Central memory CD8-positive, alpha-beta T cell (primary cell): ENCODE measurements at regions not wholly inside any gene's neighbourhood (a gene's known extent, or its start where the extent isn't known, plus 50 kb on each side); places are given as distances from the start of the nearest gene placed in this dataset.

Experiments
- ATAC-seq: fragments of 150-1000 bp; cut with Tn5 transposase; replicated peaks from 2 replicates; pipeline ENCODE4 v1.10.0; 2022; ENCODE audit warnings: mild to moderate bottlenecking, moderate FRiP score, moderate number of reproducible peaks; ENCODE audit not compliant: poor library complexity, severe bottlenecking; ENCODE audit errors: extremely low read depth
- DNase-seq, 2 donors: peaks; one replicate each; pipeline ENCODE4 v3.0.0; 2021; ENCODE audit warnings: low spot score in 2 of 2
- H3K27ac Mint-ChIP-seq: one replicate; pipeline ENCODE4 v1.8.0; 2022; ENCODE audit warnings: low read depth, mild to moderate bottlenecking, moderate library complexity, mixed read lengths
- H3K27me3 Mint-ChIP-seq: one replicate; pipeline ENCODE4 v1.8.0; 2022; ENCODE audit warnings: mixed read lengths
- H3K36me3 Mint-ChIP-seq: one replicate; pipeline ENCODE4 v1.8.0; 2022; ENCODE audit warnings: mild to moderate bottlenecking, moderate library complexity, mixed read lengths; ENCODE audit not compliant: insufficient read depth
- H3K4me1 Mint-ChIP-seq: one replicate; pipeline ENCODE4 v1.8.0; 2022; ENCODE audit warnings: mixed read lengths
- H3K4me3 Mint-ChIP-seq: one replicate; pipeline ENCODE4 v1.8.0; 2022; ENCODE audit warnings: mild to moderate bottlenecking, moderate library complexity, mixed read lengths
- H3K9me3 Mint-ChIP-seq: one replicate; pipeline ENCODE4 v1.8.0; 2022; ENCODE audit warnings: mixed read lengths

GRCh38 chr1:37325509-37326437, 148.6 kb upstream of the ZC3H12A start:
- H3K9me3 Mint-ChIP-seq: no peaks in the 10 kb centered on the region
- no peak overlapping the region for H3K27ac Mint-ChIP-seq
- H3K27me3 Mint-ChIP-seq: peaks cover 48% of the 10 kb centered on the region

GRCh38 chr1:37332126-37332525, 142.3 kb upstream of the ZC3H12A start:
- Mint-ChIP-seq H3K27ac (no peak overlapping the region), H3K4me3 (no peak overlapping the region), H3K4me1 (no peaks in the 10 kb centered on the region), H3K9me3 (no peaks in the 10 kb centered on the region), H3K36me3 (peaks cover 3% of the 10 kb centered on the region), H3K27me3 (peaks cover 46% of the 10 kb centered on the region)
- DNase-seq: no peak
- ATAC-seq: no peak

More at GRCh38 chr1:37325509-37326437, 148.6 kb upstream of the ZC3H12A start:
- DNase-seq (no peak), ATAC-seq (no peak)
- H3K4me1 Mint-ChIP-seq: no peaks in the 10 kb centered on the region
- no peaks in the 10 kb centered on the region for H3K36me3 Mint-ChIP-seq
- no peak overlapping the region for H3K4me3 Mint-ChIP-seq

GRCh38 chr1:37338658-37339057, 135.7 kb upstream of the ZC3H12A start:
- ATAC-seq (no peak), DNase-seq (no peak)
- peaks cover 2% of the 10 kb centered on the region for H3K36me3 Mint-ChIP-seq
- H3K4me3 Mint-ChIP-seq: no peak overlapping the region
- H3K27ac Mint-ChIP-seq: no peak overlapping the region
- no peaks in the 10 kb centered on the region for H3K9me3 Mint-ChIP-seq
- no peaks in the 10 kb centered on the region for H3K4me1 Mint-ChIP-seq
- H3K27me3 Mint-ChIP-seq: peaks cover 34% of the 10 kb centered on the region

- ATAC-seq: no peak
- H3K9me3 Mint-ChIP-seq: no peaks in the 10 kb centered on the region
Observed at GRCh38 chr1:37342736-37343135, 131.6 kb upstream of the ZC3H12A start.

GRCh38 chr1:37347104-37347649, 127.2 kb upstream of the ZC3H12A start:
- H3K27me3 Mint-ChIP-seq: peaks cover 29% of the 10 kb centered on the region
- no peak for ATAC-seq

More at GRCh38 chr1:37342736-37343135, 131.6 kb upstream of the ZC3H12A start:
- no peaks in the 10 kb centered on the region for H3K36me3 Mint-ChIP-seq
- no peak overlapping the region for H3K4me3 Mint-ChIP-seq
- no peaks in the 10 kb centered on the region for H3K4me1 Mint-ChIP-seq
- no peak overlapping the region for H3K27ac Mint-ChIP-seq
- no peak for DNase-seq
- peaks cover 18% of the 10 kb centered on the region for H3K27me3 Mint-ChIP-seq

GRCh38 chr1:37353871-37354270, 120.5 kb upstream of the ZC3H12A start:
- Mint-ChIP-seq H3K27me3 (peaks cover 36% of the 10 kb centered on the region), H3K4me1 (no peaks in the 10 kb centered on the region), H3K27ac (no peak overlapping the region), H3K9me3 (no peaks in the 10 kb centered on the region), H3K36me3 (no peaks in the 10 kb centered on the region), H3K4me3 (no peak overlapping the region)
- no peak for DNase-seq
- no peak for ATAC-seq

More at GRCh38 chr1:37347104-37347649, 127.2 kb upstream of the ZC3H12A start:
- no peak overlapping the region for H3K4me3 Mint-ChIP-seq
- H3K4me1 Mint-ChIP-seq: no peaks in the 10 kb centered on the region
- no peak for DNase-seq
- H3K27ac Mint-ChIP-seq: no peak overlapping the region
- no peaks in the 10 kb centered on the region for H3K9me3 Mint-ChIP-seq
- H3K36me3 Mint-ChIP-seq: no peaks in the 10 kb centered on the region

GRCh38 chr1:37354876-37355650, 119.3 kb upstream of the ZC3H12A start:
- no peaks in the 10 kb centered on the region for H3K9me3 Mint-ChIP-seq
- no peaks in the 10 kb centered on the region for H3K4me1 Mint-ChIP-seq
- no peak overlapping the region for H3K4me3 Mint-ChIP-seq
- DNase-seq (no peak), ATAC-seq (no peak)
- H3K27ac Mint-ChIP-seq: no peak overlapping the region
- no peaks in the 10 kb centered on the region for H3K36me3 Mint-ChIP-seq
- peaks cover 42% of the 10 kb centered on the region for H3K27me3 Mint-ChIP-seq

- no peak overlapping the region for H3K27ac Mint-ChIP-seq
- H3K27me3 Mint-ChIP-seq: peaks cover 67% of the 10 kb centered on the region
- H3K36me3 Mint-ChIP-seq: peaks cover 2% of the 10 kb centered on the region
- no peak overlapping the region for H3K4me3 Mint-ChIP-seq
- no peaks in the 10 kb centered on the region for H3K4me1 Mint-ChIP-seq
- no peaks in the 10 kb centered on the region for H3K9me3 Mint-ChIP-seq
- DNase-seq (no peak), ATAC-seq (no peak)
Observed at GRCh38 chr1:37358992-37359391, 115.4 kb upstream of the ZC3H12A start.

GRCh38 chr1:37360011-37360410, 114.4 kb upstream of the ZC3H12A start:
- H3K27me3 Mint-ChIP-seq: peaks cover 77% of the 10 kb centered on the region

GRCh38 chr1:37362594-37363385, 111.6 kb upstream of the ZC3H12A start:
- Mint-ChIP-seq H3K27ac (no peak overlapping the region), H3K36me3 (peaks cover 2% of the 10 kb centered on the region), H3K27me3 (peaks cover 87% of the 10 kb centered on the region)

More at GRCh38 chr1:37360011-37360410, 114.4 kb upstream of the ZC3H12A start:
- Mint-ChIP-seq H3K4me1 (no peaks in the 10 kb centered on the region), H3K36me3 (peaks cover 2% of the 10 kb centered on the region), H3K9me3 (no peaks in the 10 kb centered on the region), H3K27ac (no peak overlapping the region), H3K4me3 (no peak overlapping the region)
- ATAC-seq (no peak), DNase-seq (no peak)

GRCh38 chr1:37363535-37363934, 110.8 kb upstream of the ZC3H12A start:
- ATAC-seq (no peak), DNase-seq (no peak)
- Mint-ChIP-seq H3K9me3 (no peaks in the 10 kb centered on the region), H3K27me3 (peaks cover 80% of the 10 kb centered on the region), H3K36me3 (peaks cover 2% of the 10 kb centered on the region), H3K4me3 (no peak overlapping the region), H3K27ac (no peak overlapping the region), H3K4me1 (no peaks in the 10 kb centered on the region)

More at GRCh38 chr1:37362594-37363385, 111.6 kb upstream of the ZC3H12A start:
- DNase-seq: no peak
- no peak for ATAC-seq
- Mint-ChIP-seq H3K4me1 (no peaks in the 10 kb centered on the region), H3K4me3 (no peak overlapping the region), H3K9me3 (no peaks in the 10 kb centered on the region)
